Keratinocyte (primary cell): ENCODE measurements at regions not wholly inside any gene's neighbourhood (a gene's known extent, or its start where the extent isn't known, plus 50 kb on each side); places are given as distances from the start of the nearest gene placed in this dataset.

Source experiments
- DNase-seq: peaks from one replicate; pipeline ENCODE4 v3.0.0-alpha.2; 2011; ENCODE audit warnings: low read depth, missing footprints, low spot score
- FAIRE-seq: peaks from 2 replicates; lab custom pipeline; 2011; peaks lifted over from hg19 to GRCh38; lab: Jason Lieb, UNC
- H2AFZ ChIP-seq: 2 replicates; pipeline ENCODE4 v1.6.0; 2012; ENCODE audit warnings: low read length, control low read depth, inconsistent platforms; ENCODE audit not compliant: control insufficient read depth
- H3K27ac ChIP-seq: 2 replicates; pipeline ENCODE4 v1.5.1; 2011; ENCODE audit warnings: low read length; ENCODE audit not compliant: control insufficient read depth, insufficient read depth
- H3K27me3 ChIP-seq: 3 replicates; pipeline ENCODE4 v1.6.0; 2011; ENCODE audit warnings: low read length; ENCODE audit not compliant: control insufficient read depth, insufficient read depth; ENCODE audit errors: extremely low read depth
- H3K36me3 ChIP-seq, 2 experiments: 2 replicates in 1 of 2; 3 replicates in 1 of 2; pipeline ENCODE4 v1.5.1; 2011; ENCODE audit warnings: low read length in 2 of 2, mild to moderate bottlenecking in 1 of 2; ENCODE audit not compliant: control insufficient read depth in 2 of 2, insufficient read depth in 2 of 2; ENCODE audit errors: extremely low read depth in 1 of 2
- H3K4me1 ChIP-seq: 3 replicates; pipeline ENCODE4 v1.5.1; 2011; ENCODE audit warnings: low read length; ENCODE audit not compliant: control insufficient read depth, insufficient read depth; ENCODE audit errors: extremely low read depth
- H3K4me2 ChIP-seq: 3 replicates; pipeline ENCODE4 v1.6.0; 2011; ENCODE audit warnings: low read depth, low read length; ENCODE audit not compliant: control insufficient read depth, insufficient read depth; ENCODE audit errors: extremely low read depth
- H3K4me3 ChIP-seq, 3 experiments: fragments of 200-600 bp in 1 of 3; sonication (generic) in 1 of 3; 2 replicates in 2 of 3; 3 replicates in 1 of 3; pipeline ENCODE4 v1.5.1; 2011 to 2016; ENCODE audit warnings: low read length in 3 of 3, mild to moderate bottlenecking in 3 of 3, control low read depth in 2 of 3, inconsistent platforms in 1 of 3, low read depth in 1 of 3, mixed read lengths in 1 of 3, mixed run types in 1 of 3, moderate library complexity in 1 of 3; ENCODE audit not compliant: control insufficient read depth in 2 of 3, insufficient read depth in 2 of 3; ENCODE audit errors: extremely low read depth in 1 of 3
- H3K79me2 ChIP-seq: 2 replicates; pipeline ENCODE4 v1.6.0; 2012; ENCODE audit warnings: low read length; ENCODE audit not compliant: control insufficient read depth, insufficient read depth
- H3K9ac ChIP-seq: 3 replicates; pipeline ENCODE4 v1.6.0; 2011; ENCODE audit warnings: low read length; ENCODE audit not compliant: control insufficient read depth, insufficient read depth; ENCODE audit errors: extremely low read depth
- H3K9me1 ChIP-seq: 3 replicates; pipeline ENCODE4 v1.6.0; 2011; ENCODE audit warnings: low read length; ENCODE audit not compliant: control insufficient read depth, insufficient read depth; ENCODE audit errors: extremely low read depth
- H3K9me3 ChIP-seq: 2 replicates; pipeline ENCODE4 v1.5.1; 2012; ENCODE audit warnings: low read depth, low read length; ENCODE audit not compliant: control insufficient read depth
- H4K20me1 ChIP-seq: 3 replicates; pipeline ENCODE4 v1.6.0; 2011; ENCODE audit warnings: low read length; ENCODE audit not compliant: control insufficient read depth, insufficient read depth; ENCODE audit errors: extremely low read depth
- CTCF ChIP-seq, 3 experiments: IDR thresholded peaks in 1 of 3; conservative IDR thresholded peaks in 1 of 3; optimal IDR thresholded peaks in 1 of 3; 2 replicates in 2 of 3; 3 replicates in 1 of 3; pipeline versions ENCODE3 to v1.5.1; 2011; ENCODE audit warnings: low read length in 3 of 3, mild to moderate bottlenecking in 3 of 3, moderate library complexity in 2 of 3, control low read depth in 1 of 3, inconsistent platforms in 1 of 3; ENCODE audit not compliant: insufficient read depth in 2 of 3; ENCODE audit errors: extremely low read depth in 1 of 3
- EZH2 ChIP-seq: IDR thresholded peaks from one replicate; pipeline ENCODE4 v1.6.1; 2012; ENCODE audit warnings: inconsistent platforms, mild to moderate bottlenecking, low read length, moderate library complexity
- dilution Hi-C: fragments of 300-500 bp; cut with MboI; formaldehyde crosslinking; loops from one replicate; pipeline ENCODE4 v1.7.0; 2020; ENCODE audit warnings: low sequenced_read_pairs; ENCODE audit not compliant: extremely low pct_ligation_motif_present

GRCh38 chr7:148486937-148487336 is 103.6 kb upstream of the C7orf33 start:
- Histone ChIP-seq H3K9me3 (no peaks in the 10 kb centered on the region), H3K4me3 (no peak overlapping the region), H3K36me3 (no peaks in the 10 kb centered on the region), H4K20me1 (no peaks in the 10 kb centered on the region), H2AFZ (no peak overlapping the region), H3K4me1 (peaks cover 11% of the 10 kb centered on the region), H3K27ac (no peak overlapping the region), H3K4me2 (no peak overlapping the region), H3K9me1 (no peaks in the 10 kb centered on the region), H3K9ac (no peak overlapping the region), H3K27me3 (no peaks in the 10 kb centered on the region), H3K79me2 (no peaks in the 10 kb centered on the region)
- TF ChIP-seq EZH2 (no peak), CTCF (optimal IDR thresholded peaks at IDR 0.05 in 1 of 3, IDR thresholded peaks at IDR 0.05 in 1 of 3, conservative IDR thresholded peaks at IDR 0.05 in 1 of 3; ENCODE audit: extremely low read depth in 1 of 3, insufficient read depth in 2 of 3, low read length in 3 of 3) (no peak)
- DNase-seq = no peak
- no peak for FAIRE-seq
- dilution Hi-C loops = no loop called here

- FAIRE-seq (no peak), DNase-seq (no peak)
- no peak overlapping the region for H2AFZ ChIP-seq
- no peak overlapping the region for H3K27ac ChIP-seq
- H3K36me3 ChIP-seq = no peaks in the 10 kb centered on the region
- TF ChIP-seq CTCF (optimal IDR thresholded peaks at IDR 0.05 in 1 of 3, IDR thresholded peaks at IDR 0.05 in 1 of 3, conservative IDR thresholded peaks at IDR 0.05 in 1 of 3; ENCODE audit: extremely low read depth in 1 of 3, insufficient read depth in 2 of 3, low read length in 3 of 3) (no peak), EZH2 (no peak)
- dilution Hi-C loops = no loop called here
- H3K9me1 ChIP-seq = no peaks in the 10 kb centered on the region
- H3K4me2 ChIP-seq = no peak overlapping the region
- H3K4me3 ChIP-seq = no peak overlapping the region
- peaks cover 6% of the 10 kb centered on the region for H3K4me1 ChIP-seq
- no peak overlapping the region for H3K9ac ChIP-seq
- no peaks in the 10 kb centered on the region for H3K9me3 ChIP-seq
- H4K20me1 ChIP-seq = no peaks in the 10 kb centered on the region
- no peaks in the 10 kb centered on the region for H3K27me3 ChIP-seq
- H3K79me2 ChIP-seq = no peaks in the 10 kb centered on the region
These were observed 102.7 kb upstream of the C7orf33 start for GRCh38 chr7:148487912-148488311.
